Esophagus muscularis mucosa (tissue), 3 donors: ENCODE measurements at regions not wholly inside any gene's neighbourhood (a gene's known extent, or its start where the extent isn't known, plus 50 kb on each side); places are given as distances from the start of the nearest gene placed in this dataset.

Experiments
- EP300 ChIP-seq: sonication (generic); formaldehyde crosslinking; IDR thresholded peaks from one replicate; pipeline ENCODE4 v1.6.1; 2017; ENCODE audit warnings: antibody characterized with exemption
- TF ChIP-seq, protein P1 (sequence below), 3 experiments: fragments of 200-600 bp in 2 of 3; fragments of 450-650 bp in 1 of 3; sonication (generic) in 2 of 3; IDR thresholded peaks; one replicate each; pipeline ENCODE4 v1.5.1; 2017 to 2019; ENCODE audit warnings: antibody characterized with exemption in 3 of 3, mild to moderate bottlenecking in 2 of 3, moderate library complexity in 1 of 3

DNA sequence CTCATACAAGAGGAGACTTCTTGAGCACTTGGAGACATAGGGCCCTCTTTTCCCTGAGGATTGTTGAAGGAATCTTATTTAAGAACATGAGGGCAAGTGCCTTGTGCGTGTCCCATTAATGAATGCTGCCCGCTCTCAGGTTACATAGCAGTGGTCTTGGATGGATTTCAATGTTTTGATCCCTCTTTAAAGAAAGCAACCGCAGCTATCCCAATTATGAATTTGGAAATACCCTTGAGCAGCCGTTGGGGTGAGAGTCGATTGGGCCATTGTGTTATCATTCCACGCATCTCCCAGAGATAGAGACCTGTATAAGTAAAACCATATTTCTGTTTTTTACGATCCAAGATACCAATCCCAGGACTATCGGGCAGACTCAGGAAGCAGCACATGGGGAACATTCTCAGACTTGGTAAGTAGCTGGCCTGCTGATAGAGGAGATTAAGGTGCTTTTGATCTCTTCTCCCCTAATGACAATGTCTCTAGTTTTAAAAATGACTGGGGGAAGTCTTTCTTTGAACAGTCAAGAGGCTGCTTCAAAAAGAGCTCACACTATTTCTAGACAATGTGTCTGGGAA, 145.3 kb downstream of the MACROH2A1 start:
- TF ChIP-seq, protein P1, sequence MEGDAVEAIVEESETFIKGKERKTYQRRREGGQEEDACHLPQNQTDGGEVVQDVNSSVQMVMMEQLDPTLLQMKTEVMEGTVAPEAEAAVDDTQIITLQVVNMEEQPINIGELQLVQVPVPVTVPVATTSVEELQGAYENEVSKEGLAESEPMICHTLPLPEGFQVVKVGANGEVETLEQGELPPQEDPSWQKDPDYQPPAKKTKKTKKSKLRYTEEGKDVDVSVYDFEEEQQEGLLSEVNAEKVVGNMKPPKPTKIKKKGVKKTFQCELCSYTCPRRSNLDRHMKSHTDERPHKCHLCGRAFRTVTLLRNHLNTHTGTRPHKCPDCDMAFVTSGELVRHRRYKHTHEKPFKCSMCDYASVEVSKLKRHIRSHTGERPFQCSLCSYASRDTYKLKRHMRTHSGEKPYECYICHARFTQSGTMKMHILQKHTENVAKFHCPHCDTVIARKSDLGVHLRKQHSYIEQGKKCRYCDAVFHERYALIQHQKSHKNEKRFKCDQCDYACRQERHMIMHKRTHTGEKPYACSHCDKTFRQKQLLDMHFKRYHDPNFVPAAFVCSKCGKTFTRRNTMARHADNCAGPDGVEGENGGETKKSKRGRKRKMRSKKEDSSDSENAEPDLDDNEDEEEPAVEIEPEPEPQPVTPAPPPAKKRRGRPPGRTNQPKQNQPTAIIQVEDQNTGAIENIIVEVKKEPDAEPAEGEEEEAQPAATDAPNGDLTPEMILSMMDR (IDR thresholded peaks at IDR 0.05) = no peak
- TF ChIP-seq EP300 = no peak
